Neuronal stem cell (in vitro differentiated cells): ENCODE measurements at regions not wholly inside any gene's neighbourhood (a gene's known extent, or its start where the extent isn't known, plus 50 kb on each side); places are given as distances from the start of the nearest gene placed in this dataset.

Source experiments
- DNase-seq: peaks from one replicate; pipeline ENCODE4 v3.0.0-alpha.2; 2013; ENCODE audit warnings: low spot score
- H2AFZ ChIP-seq: one replicate; pipeline ENCODE4 v1.6.1; 2013; ENCODE audit warnings: mild to moderate bottlenecking, low read length, inconsistent platforms
- H2AK5ac ChIP-seq: 2 replicates; pipeline ENCODE4 v1.6.1; 2013; ENCODE audit warnings: low read depth, mild to moderate bottlenecking, inconsistent platforms, low read length, moderate library complexity, mixed read lengths
- H2BK120ac ChIP-seq: 2 replicates; pipeline ENCODE4 v1.6.1; 2013; ENCODE audit warnings: low read depth, mild to moderate bottlenecking, inconsistent platforms, low read length, moderate library complexity, mixed read lengths
- H2BK12ac ChIP-seq: one replicate; pipeline ENCODE4 v1.6.1; 2013; ENCODE audit warnings: low read length, inconsistent platforms
- H2BK15ac ChIP-seq: 2 replicates; pipeline ENCODE4 v1.6.1; 2013; ENCODE audit warnings: mild to moderate bottlenecking, low read length, inconsistent platforms, mixed read lengths
- H2BK5ac ChIP-seq: one replicate; pipeline ENCODE4 v1.6.1; 2013; ENCODE audit warnings: inconsistent platforms, mild to moderate bottlenecking, low read length, moderate library complexity
- H3K14ac ChIP-seq: one replicate; pipeline ENCODE4 v1.6.1; 2013; ENCODE audit warnings: low read length, inconsistent platforms
- H3K18ac ChIP-seq: 2 replicates; pipeline ENCODE4 v1.6.1; 2013; ENCODE audit warnings: low read length, inconsistent platforms
- H3K23ac ChIP-seq: 2 replicates; pipeline ENCODE4 v1.6.1; 2013; ENCODE audit warnings: low read depth, mild to moderate bottlenecking, mixed read lengths, low read length, inconsistent platforms; ENCODE audit not compliant: poor library complexity
- H3K27ac ChIP-seq: replicated peaks from 3 replicates; pipeline ENCODE4 v1.5.1; 2013; ENCODE audit warnings: low read length, inconsistent platforms
- H3K27me3 ChIP-seq, 3 experiments: 2 replicates each; pipeline ENCODE4 v1.6.1; 2013; ENCODE audit warnings: low read length in 3 of 3, mild to moderate bottlenecking in 2 of 3, inconsistent platforms in 1 of 3, low read depth in 1 of 3, mixed read lengths in 1 of 3, moderate library complexity in 1 of 3; ENCODE audit not compliant: control insufficient read depth in 3 of 3, insufficient read depth in 3 of 3
- H3K36me3 ChIP-seq, 2 donors: replicated peaks in 1 of 2; 2 replicates each; pipeline ENCODE4 v1.6.1; 2013; ENCODE audit warnings: low read length in 2 of 2; ENCODE audit not compliant: control insufficient read depth in 2 of 2, insufficient read depth in 2 of 2
- H3K4ac ChIP-seq: 2 replicates; pipeline ENCODE4 v1.6.1; 2013; ENCODE audit warnings: inconsistent platforms, mild to moderate bottlenecking, low read length, moderate library complexity
- H3K4me1 ChIP-seq, 2 donors: 1 replicate in 1 of 2; 2 replicates in 1 of 2; pipeline ENCODE4 v1.6.1; 2013; ENCODE audit warnings: low read length in 2 of 2, low read depth in 1 of 2; ENCODE audit not compliant: control insufficient read depth in 2 of 2, insufficient read depth in 1 of 2
- H3K4me2 ChIP-seq: one replicate; pipeline ENCODE4 v1.6.1; 2013; ENCODE audit warnings: mild to moderate bottlenecking, low read length, inconsistent platforms; ENCODE audit not compliant: insufficient read depth, poor library complexity, severe bottlenecking
- H3K4me3 ChIP-seq, 2 donors: 2 replicates each; pipeline ENCODE4 v1.5.1; 2013; ENCODE audit warnings: low read length in 2 of 2, mild to moderate bottlenecking in 2 of 2, inconsistent platforms in 1 of 2, moderate library complexity in 1 of 2
- H3K79me1 ChIP-seq: one replicate; pipeline ENCODE4 v1.6.1; 2013; ENCODE audit warnings: low read depth, mild to moderate bottlenecking, inconsistent platforms, low read length, moderate library complexity
- H3K9ac ChIP-seq: one replicate; pipeline ENCODE4 v1.6.1; 2013; ENCODE audit warnings: mild to moderate bottlenecking, low read depth, low read length, inconsistent platforms; ENCODE audit not compliant: poor library complexity
- H3K9me3 ChIP-seq, 2 donors: replicated peaks in 1 of 2; 2 replicates each; pipeline versions ENCODE3 to v1.6.1; 2013; ENCODE audit warnings: low read length in 2 of 2, mild to moderate bottlenecking in 2 of 2, inconsistent platforms in 1 of 2, low read depth in 1 of 2, mixed read lengths in 1 of 2, moderate library complexity in 1 of 2; ENCODE audit not compliant: control insufficient read depth in 2 of 2, insufficient read depth in 1 of 2
- H4K8ac ChIP-seq: one replicate; pipeline ENCODE4 v1.6.1; 2013; ENCODE audit warnings: low read depth, mild to moderate bottlenecking, inconsistent platforms, low read length, moderate library complexity
- H4K91ac ChIP-seq: one replicate; pipeline ENCODE4 v1.6.1; 2013; ENCODE audit warnings: low read length, low read depth, mild to moderate bottlenecking, inconsistent platforms; ENCODE audit not compliant: poor library complexity
- WGBS, 2 donors: extraction: QIAGEN DNeasy Blood & Tissue Kit; methylation state at CpG; one replicate each; pipeline ENCODE4 v1.1.7; 2013; ENCODE audit warnings: missing lambda C conversion rate in 2 of 2, mixed read lengths in 1 of 2; ENCODE audit not compliant: insufficient read length in 2 of 2, insufficient replicate concordance in 1 of 2; ENCODE audit errors: extremely low coverage in 2 of 2; 5-methylcytosine and 5-hydroxymethylcytosine counted together

- Histone ChIP-seq H3K4me2 (no peak overlapping the region), H3K18ac (no peak overlapping the region), H2BK120ac (no peak overlapping the region), H2BK12ac (no peak overlapping the region), H3K79me1 (no peaks in the 10 kb centered on the region), H3K4ac (no peak overlapping the region), H4K91ac (no peak overlapping the region), H3K4me1 (no peaks in the 10 kb centered on the region), H3K9me3 (no peaks in the 10 kb centered on the region), H2AK5ac (no peak overlapping the region), H2AFZ (peak overlapping the region; percentile 69), H2BK15ac (no peak overlapping the region), H4K8ac (peak overlapping the region; percentile 82), H3K9ac (no peak overlapping the region), H3K14ac (no peak overlapping the region), H3K27ac (no peak overlapping the region), H3K27me3 (no peaks in the 10 kb centered on the region), H3K23ac (no peak overlapping the region), H3K4me3 (no peak overlapping the region), H3K36me3 (no peaks in the 10 kb centered on the region), H2BK5ac (no peak overlapping the region)
- WGBS, 2 donors: no CpG with 5 or more reads among the region's 7 CpGs
- no peak for DNase-seq
Observed at GRCh38 chr3:152102410-152102809, 166.3 kb upstream of the MBNL1 start.

GRCh38 chr3:152103257-152103656 lies 165.5 kb upstream of the MBNL1 start:
- Histone ChIP-seq H2BK120ac (no peak overlapping the region), H3K14ac (no peak overlapping the region), H2AFZ (no peak overlapping the region), H3K4me2 (no peak overlapping the region), H3K23ac (no peak overlapping the region), H2BK5ac (no peak overlapping the region), H3K36me3 (no peaks in the 10 kb centered on the region), H3K4ac (no peak overlapping the region), H3K27ac (no peak overlapping the region), H3K79me1 (no peaks in the 10 kb centered on the region), H3K9me3 (no peaks in the 10 kb centered on the region), H2AK5ac (no peak overlapping the region), H3K4me3 (no peak overlapping the region), H2BK12ac (no peak overlapping the region), H3K4me1 (no peaks in the 10 kb centered on the region), H3K18ac (no peak overlapping the region), H3K9ac (no peak overlapping the region), H4K8ac (no peak overlapping the region), H2BK15ac (no peak overlapping the region), H4K91ac (no peak overlapping the region), H3K27me3 (no peaks in the 10 kb centered on the region)
- DNase-seq: no peak
- no CpG with 5 or more reads among the region's 1 CpG for WGBS, 2 donors

- Histone ChIP-seq H3K4me2 (no peak overlapping the region), H2BK5ac (no peak overlapping the region), H3K4ac (no peak overlapping the region), H3K79me1 (no peaks in the 10 kb centered on the region), H2BK12ac (no peak overlapping the region), H3K4me3 (no peak overlapping the region), H3K14ac (no peak overlapping the region), H3K18ac (no peak overlapping the region), H3K36me3 (no peaks in the 10 kb centered on the region), H2BK15ac (no peak overlapping the region), H3K23ac (no peak overlapping the region), H3K9me3 (no peaks in the 10 kb centered on the region), H4K91ac (no peak overlapping the region), H2AK5ac (no peak overlapping the region), H2AFZ (no peak overlapping the region), H3K4me1 (no peaks in the 10 kb centered on the region), H2BK120ac (no peak overlapping the region), H3K27me3 (no peaks in the 10 kb centered on the region), H4K8ac (no peak overlapping the region), H3K9ac (no peak overlapping the region), H3K27ac (no peak overlapping the region)
- no peak for DNase-seq
- no CpG with 5 or more reads among the region's 3 CpGs for WGBS, 2 donors
Observed at GRCh38 chr3:152104847-152105415, 163.8 kb upstream of the MBNL1 start.

GRCh38 chr3:152105446-152105845 lies 163.3 kb upstream of the MBNL1 start:
- H2BK120ac ChIP-seq: no peak overlapping the region
- H3K4ac ChIP-seq: no peak overlapping the region
- H3K9me3 ChIP-seq: no peaks in the 10 kb centered on the region
- no peak overlapping the region for H3K27ac ChIP-seq
- no peak overlapping the region for H3K14ac ChIP-seq
- H3K27me3 ChIP-seq: no peaks in the 10 kb centered on the region
- H2BK12ac ChIP-seq: no peak overlapping the region
- no peak overlapping the region for H3K4me2 ChIP-seq
- no peaks in the 10 kb centered on the region for H3K79me1 ChIP-seq
- no peak overlapping the region for H2AK5ac ChIP-seq
- H4K91ac ChIP-seq: no peak overlapping the region
- H3K9ac ChIP-seq: no peak overlapping the region
- DNase-seq: no peak
- H3K4me1 ChIP-seq: no peaks in the 10 kb centered on the region
- H3K23ac ChIP-seq: no peak overlapping the region
- H2BK5ac ChIP-seq: no peak overlapping the region
- H3K36me3 ChIP-seq: no peaks in the 10 kb centered on the region
- no peak overlapping the region for H2BK15ac ChIP-seq
- H2AFZ ChIP-seq: peak overlapping the region; percentile 36
- H4K8ac ChIP-seq: no peak overlapping the region
- no CpG with 5 or more reads among the region's 5 CpGs for WGBS, 2 donors
- H3K4me3 ChIP-seq: no peak overlapping the region
- no peak overlapping the region for H3K18ac ChIP-seq
